ENCODE measurements at regions not wholly inside any gene's neighbourhood (a gene's known extent, or its start where the extent isn't known, plus 50 kb on each side); places are given as distances from the start of the nearest gene placed in this dataset.

DNA sequence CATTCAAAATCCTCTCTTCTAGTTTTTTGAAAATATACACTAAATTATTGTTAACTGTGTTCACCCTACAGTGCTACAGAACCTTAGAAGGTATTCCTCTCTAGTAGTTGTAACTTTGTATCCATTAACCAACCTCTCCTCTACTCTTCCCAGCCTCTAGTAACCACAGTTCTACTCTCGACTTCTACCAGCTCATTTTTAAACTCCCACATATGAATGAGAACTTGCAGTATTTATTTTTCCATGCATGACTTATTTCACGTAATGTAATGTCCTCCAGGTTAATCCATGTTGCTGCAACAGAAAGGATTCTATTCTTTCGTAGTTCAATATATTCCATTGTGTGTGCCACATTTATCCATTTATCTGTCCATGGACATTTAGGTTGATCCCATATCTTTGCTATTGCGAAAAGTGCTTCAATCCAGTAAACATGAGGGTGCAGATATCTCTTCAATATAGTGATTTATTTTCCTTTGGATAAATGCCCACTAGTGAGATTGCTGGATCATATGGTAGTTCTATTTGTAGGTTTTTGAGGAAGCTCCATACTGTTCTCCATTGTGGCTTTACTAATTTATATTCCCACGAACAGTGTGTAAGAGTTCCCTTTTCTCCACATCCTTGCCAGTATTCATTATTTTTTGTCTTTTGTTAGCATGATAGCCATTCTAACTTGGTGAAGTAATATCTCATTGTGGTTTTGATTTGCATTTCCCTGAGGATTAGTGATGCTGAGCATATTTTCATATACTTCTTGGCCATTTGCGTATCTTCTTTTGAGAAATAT lies 113.7 kb upstream of the SMAD3 start:
- no peak for TF ChIP-seq CTCF (IDR thresholded peaks at IDR 0.05; ENCODE audit: unreplicated experiment)
- Mint-ChIP-seq H3K9me3 (ENCODE audit: low read depth) (no peaks in the 10 kb centered on the region), H3K36me3 (ENCODE audit: insufficient read depth) (no peaks in the 10 kb centered on the region), H3K4me3 (ENCODE audit: low read depth) (no peak overlapping the region), H3K4me1 (ENCODE audit: low read depth) (no peaks in the 10 kb centered on the region), H3K27ac (no peak overlapping the region), H3K27me3 (peaks cover 6% of the 10 kb centered on the region)
- no peak for DNase-seq (ENCODE audit: low spot score, unreplicated experiment)

- no peak for DNase-seq (ENCODE audit: low spot score, unreplicated experiment)
- no peak for TF ChIP-seq CTCF (IDR thresholded peaks at IDR 0.05; ENCODE audit: unreplicated experiment)
- Mint-ChIP-seq H3K9me3 (ENCODE audit: low read depth) (no peaks in the 10 kb centered on the region), H3K36me3 (ENCODE audit: insufficient read depth) (no peaks in the 10 kb centered on the region), H3K4me1 (ENCODE audit: low read depth) (no peaks in the 10 kb centered on the region), H3K27ac (no peak overlapping the region), H3K4me3 (ENCODE audit: low read depth) (no peak overlapping the region), H3K27me3 (peaks cover 6% of the 10 kb centered on the region)
Measured at GRCh38 chr15:66952756-66953522, 112.5 kb upstream of the SMAD3 start.

GRCh38 chr15:66953523-66954229 lies 111.7 kb upstream of the SMAD3 start:
- no peaks in the 10 kb centered on the region for H3K36me3 Mint-ChIP-seq (ENCODE audit: insufficient read depth)
- no peak for DNase-seq (ENCODE audit: low spot score, unreplicated experiment)
- H3K9me3 Mint-ChIP-seq (ENCODE audit: low read depth): no peaks in the 10 kb centered on the region
- peaks cover 6% of the 10 kb centered on the region for H3K27me3 Mint-ChIP-seq
- H3K4me3 Mint-ChIP-seq (ENCODE audit: low read depth): no peak overlapping the region
- TF ChIP-seq CTCF (IDR thresholded peaks at IDR 0.05; ENCODE audit: unreplicated experiment): no peak
- no peaks in the 10 kb centered on the region for H3K4me1 Mint-ChIP-seq (ENCODE audit: low read depth)
- no peak overlapping the region for H3K27ac Mint-ChIP-seq

DNA sequence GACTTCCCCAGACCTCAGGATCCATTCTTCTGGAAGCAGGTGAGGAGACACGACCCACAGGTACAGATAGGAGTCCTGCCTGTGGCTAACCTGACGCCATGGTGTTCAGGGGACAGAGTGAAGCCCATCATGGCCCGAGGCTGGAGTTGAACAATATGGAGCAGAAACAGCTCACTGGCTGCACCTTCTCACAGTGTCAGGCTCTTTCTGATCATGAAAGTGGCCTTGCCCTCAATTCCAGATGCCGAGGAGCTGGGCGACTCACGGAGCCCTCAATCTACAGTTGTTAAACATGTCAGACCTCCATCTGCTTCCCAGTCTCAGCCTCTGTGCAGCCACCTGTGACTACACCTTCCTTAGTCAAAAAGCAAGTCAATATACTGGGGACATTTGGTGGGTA lies 110.8 kb upstream of the SMAD3 start:
- no peaks in the 10 kb centered on the region for H3K9me3 Mint-ChIP-seq (ENCODE audit: low read depth)
- no peak overlapping the region for H3K27ac Mint-ChIP-seq
- no peaks in the 10 kb centered on the region for H3K36me3 Mint-ChIP-seq (ENCODE audit: insufficient read depth)
- TF ChIP-seq CTCF (IDR thresholded peaks at IDR 0.05; ENCODE audit: unreplicated experiment): no peak
- H3K4me3 Mint-ChIP-seq (ENCODE audit: low read depth): no peak overlapping the region
- H3K4me1 Mint-ChIP-seq (ENCODE audit: low read depth): no peaks in the 10 kb centered on the region
- peaks cover 7% of the 10 kb centered on the region for H3K27me3 Mint-ChIP-seq
- no peak for DNase-seq (ENCODE audit: low spot score, unreplicated experiment)

GRCh38 chr15:66955001-66955516 lies 110.3 kb upstream of the SMAD3 start:
- no peaks in the 10 kb centered on the region for H3K36me3 Mint-ChIP-seq (ENCODE audit: insufficient read depth)
- H3K4me1 Mint-ChIP-seq (ENCODE audit: low read depth): no peaks in the 10 kb centered on the region
- peaks cover 10% of the 10 kb centered on the region for H3K27me3 Mint-ChIP-seq
- no peak for DNase-seq (ENCODE audit: low spot score, unreplicated experiment)
- H3K4me3 Mint-ChIP-seq (ENCODE audit: low read depth): no peak overlapping the region
- TF ChIP-seq CTCF (IDR thresholded peaks at IDR 0.05; ENCODE audit: unreplicated experiment): no peak
- no peak overlapping the region for H3K27ac Mint-ChIP-seq
- no peaks in the 10 kb centered on the region for H3K9me3 Mint-ChIP-seq (ENCODE audit: low read depth)

All from progenitor cell of endocrine pancreas (in vitro differentiated cells).